ENCODE measurements at regions not wholly inside any gene's neighbourhood (a gene's known extent, or its start where the extent isn't known, plus 50 kb on each side); places are given as distances from the start of the nearest gene placed in this dataset.

- no peak for DNase-seq
These were observed 155.7 kb upstream of the SOX1 start for GRCh38 chr13:111911121-111911720.

DNA sequence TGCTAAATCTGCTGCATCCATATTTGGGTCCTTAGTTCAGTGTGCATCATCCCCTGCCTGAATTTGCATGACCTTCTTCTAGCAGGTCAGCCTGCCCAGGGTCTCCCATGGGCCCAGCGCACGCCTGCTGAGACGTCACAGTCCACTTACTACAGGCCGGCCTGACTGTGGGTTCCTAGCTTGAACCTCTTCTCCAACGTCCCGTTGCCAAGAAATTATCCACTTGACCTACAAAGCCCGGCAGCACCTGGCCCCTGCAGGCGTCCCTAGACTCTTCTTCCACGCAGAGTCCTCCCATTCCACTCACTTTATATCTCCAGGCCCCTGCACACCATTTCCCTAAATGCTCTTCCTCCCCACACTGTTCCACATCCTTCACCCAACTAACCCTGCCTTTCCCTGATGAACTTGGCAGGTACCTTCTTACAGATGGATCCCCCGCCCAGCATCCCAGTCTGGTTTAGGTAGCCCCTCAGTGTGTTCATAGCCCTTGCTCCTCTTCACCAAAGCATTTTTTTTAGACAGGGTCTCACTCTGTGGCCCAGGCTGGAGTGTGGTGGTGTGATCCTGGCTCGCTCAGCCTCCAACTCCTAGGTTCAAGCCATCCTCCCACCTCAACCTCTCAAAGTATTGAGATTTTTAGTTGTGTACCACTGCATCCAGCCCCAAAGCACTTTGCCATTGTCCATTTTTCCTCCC is 155.0 kb upstream of the SOX1 start:
- no peak for DNase-seq

- DNase-seq: no peak
These were observed 154.5 kb upstream of the SOX1 start for GRCh38 chr13:111912453-111912866.

DNA sequence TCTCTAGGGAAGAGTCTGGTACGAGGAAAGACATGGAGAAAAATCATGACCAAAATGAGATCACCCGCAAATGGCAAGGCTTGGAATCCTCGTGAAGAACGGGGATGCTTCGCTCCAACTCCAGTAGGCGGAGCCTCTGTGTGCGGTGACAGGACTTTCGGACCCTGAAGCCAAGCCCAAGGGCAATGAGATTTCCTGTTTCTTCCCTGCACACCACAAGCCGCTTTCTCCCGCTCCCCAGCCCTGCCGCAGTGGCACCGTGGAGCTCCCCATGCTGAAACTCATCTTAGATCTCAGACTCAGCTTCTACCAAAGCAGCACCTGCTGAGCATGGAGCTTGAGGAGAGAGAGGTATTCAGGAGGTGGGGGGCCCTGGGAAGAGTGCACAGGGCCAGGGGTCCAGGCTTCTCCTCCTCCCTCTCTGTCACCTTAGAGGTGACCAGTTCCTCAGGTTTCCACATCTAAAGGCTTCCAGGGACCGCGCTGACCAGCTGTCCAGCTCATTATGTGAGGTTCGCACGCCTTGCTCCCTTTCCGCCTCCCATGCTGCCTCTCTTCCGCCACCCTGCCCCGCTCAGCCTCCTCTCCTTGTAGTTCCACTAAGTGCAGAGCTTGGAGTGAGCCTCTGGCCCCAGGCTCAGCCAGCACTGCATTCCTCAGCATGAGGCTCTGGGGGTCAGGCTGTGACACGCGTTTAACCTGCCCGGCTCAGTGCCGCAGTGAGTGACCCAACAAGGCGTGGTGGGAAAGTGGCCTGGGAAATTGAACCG is 153.8 kb upstream of the SOX1 start:
- DNase-seq: no peak

DNA sequence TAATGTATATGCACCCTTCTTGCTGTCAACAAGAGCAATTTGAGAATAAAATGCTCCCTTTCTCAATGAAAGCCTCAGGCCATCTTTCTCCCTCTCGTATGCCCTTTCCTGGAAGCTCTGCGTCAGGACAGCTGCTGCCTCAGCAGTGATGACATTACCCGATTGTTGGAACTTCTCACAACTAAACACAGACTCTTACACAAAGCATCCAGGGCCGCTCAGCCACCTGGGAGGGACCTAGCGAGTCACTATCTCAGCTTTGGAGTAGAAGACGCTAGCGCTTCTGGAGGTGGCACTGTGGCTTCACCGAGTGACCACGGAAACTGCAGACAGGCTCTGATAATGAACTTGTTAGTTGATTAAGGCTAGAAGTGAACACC is 153.2 kb upstream of the SOX1 start:
- DNase-seq: no peak

DNA sequence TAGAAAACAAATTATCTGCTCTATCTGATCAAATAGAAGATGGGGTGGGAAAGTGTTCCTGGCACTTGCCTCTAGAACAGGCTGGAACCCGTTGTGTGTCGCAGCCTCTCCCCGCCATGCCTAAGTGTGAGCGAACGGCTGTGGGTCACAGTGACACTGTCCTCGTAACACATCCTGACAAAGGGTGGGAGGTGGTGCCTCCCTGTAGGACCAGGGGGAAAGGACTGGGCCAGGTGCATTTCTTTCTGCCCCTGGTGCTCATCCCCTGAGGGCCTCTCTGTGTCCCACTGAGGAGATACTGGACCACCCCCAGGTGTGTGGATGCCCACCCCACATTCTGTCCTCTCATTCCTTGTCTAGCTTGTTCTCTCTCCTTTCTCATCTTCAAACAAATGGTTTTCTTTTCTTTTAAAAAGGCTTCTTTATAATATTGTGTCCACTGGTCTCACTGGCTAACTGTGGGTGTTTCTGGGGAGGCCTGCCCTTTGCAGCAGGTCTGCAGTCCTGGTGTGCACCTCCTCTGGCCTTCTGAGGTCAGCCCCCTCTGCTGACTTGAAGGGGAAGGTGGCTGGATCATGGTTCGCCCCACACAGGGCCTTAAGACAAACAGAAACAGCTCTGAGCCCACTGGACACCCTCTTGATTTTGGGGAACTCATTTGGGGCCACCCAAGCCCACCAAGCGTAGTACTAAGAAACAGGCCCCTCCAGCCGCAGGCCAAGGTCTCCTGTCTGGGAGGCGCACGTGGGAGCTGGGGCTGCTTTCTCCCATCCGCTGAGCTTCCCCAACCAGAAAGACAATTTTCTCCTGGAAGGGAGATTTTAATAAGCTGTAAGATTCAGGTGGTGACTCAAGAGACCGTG is 152.5 kb upstream of the SOX1 start:
- DNase-seq: no peak

- DNase-seq: no peak
These were observed 151.8 kb upstream of the SOX1 start for GRCh38 chr13:111915104-111915551.

DNA sequence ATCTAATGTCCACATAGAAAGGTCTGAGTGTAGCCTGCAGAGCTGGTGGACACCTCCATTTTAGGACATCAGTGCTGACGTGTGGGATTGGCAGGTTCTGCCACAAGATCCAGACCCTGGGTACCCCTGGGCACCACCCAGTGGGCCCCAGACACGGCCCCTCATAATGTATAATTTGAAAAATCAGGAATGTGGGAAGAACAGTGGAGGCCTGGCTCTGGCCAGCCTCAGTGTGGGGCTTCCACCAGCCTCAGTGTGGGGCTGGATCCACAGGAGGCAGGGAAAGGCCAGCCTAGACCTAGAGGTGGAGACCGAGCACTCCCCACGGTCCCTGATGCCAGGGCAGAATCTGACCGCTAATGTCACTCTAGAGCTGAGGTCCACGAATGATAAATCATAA is 150.7 kb upstream of the SOX1 start:
- DNase-seq: no peak

GRCh38 chr13:111917086-111917485 is 149.9 kb upstream of the SOX1 start:
- no peak for DNase-seq

DNA sequence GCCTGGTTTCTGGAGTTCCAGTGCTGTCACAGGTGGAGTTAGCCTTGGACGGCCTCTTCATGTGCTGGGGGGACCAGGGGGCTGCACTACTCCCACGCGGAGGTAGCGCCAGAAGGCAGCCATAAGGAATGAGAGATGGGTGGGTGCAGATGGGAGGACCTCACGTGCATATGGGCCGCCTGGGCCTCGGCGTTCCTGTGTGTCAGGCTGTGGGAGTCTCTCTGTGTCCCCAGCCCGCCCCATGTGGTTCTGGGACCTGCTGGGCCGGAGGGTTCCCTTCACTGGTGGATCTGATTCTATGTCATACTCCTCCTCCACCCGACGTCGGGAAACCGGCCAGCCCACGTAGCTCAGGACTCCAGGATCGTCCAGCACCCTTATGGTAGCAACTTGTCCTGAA is 149.0 kb upstream of the SOX1 start:
- no peak for DNase-seq

DNA sequence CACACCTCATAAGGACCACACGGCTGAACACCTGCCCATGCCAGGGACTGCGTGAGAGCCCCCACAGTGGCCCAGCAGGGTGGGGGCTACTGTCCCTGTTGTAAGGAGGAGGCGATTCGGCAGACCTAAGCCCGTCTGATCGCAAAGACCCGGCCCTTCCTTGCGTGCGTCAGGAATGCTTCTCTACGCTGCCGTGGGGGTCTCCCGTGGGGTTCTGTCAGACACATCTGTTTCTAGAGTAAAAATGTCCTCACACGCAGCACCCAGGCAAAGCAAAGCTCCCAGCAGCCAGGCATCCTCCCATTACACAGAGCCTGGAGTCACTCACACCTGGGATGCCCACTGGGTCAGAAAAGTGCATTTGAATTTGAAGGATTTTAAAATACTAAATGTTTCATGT is 147.7 kb upstream of the SOX1 start:
- no peak for DNase-seq

- no peak for DNase-seq
These were observed 147.1 kb upstream of the SOX1 start for GRCh38 chr13:111919849-111920248.

- DNase-seq: no peak
These were observed 146.5 kb upstream of the SOX1 start for GRCh38 chr13:111920306-111920931.

DNA sequence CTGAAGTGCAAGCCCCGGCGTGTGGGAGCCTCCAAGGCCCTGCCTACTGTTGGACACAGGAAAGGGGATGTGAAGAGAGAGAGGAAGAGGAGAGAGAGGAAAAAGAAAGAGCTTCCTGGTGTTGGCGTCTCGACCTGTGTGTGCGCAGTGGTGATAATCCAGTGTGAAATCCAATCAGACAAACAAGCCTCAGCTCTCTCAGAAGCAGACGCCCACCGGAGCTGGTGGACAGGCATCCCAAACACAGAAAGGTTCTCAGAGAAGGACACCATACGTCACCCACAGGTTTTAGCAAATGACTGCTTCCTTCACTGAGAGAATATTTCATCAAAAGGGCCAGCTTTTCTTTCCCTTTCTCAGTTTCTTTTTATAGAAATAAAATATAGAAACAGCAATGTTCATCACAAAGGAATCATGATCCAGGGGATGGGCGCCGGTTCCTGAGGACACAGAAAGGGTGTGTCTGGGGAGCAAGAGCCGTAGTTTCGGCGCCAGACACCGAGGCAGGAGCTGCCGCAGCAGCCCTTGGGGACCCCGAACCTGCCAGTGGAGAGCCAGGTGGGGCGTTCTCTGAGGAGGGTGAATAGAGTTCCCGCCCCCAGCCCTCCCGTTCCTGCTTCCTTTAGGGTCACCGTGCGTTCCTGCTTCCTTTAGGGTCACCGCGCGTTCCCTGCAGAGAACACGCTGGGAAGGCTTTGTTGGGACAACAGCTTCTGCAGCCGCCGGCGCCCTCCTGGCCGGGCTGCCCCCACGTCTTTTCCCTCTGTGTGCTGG is 145.8 kb upstream of the SOX1 start:
- no peak for DNase-seq

DNA sequence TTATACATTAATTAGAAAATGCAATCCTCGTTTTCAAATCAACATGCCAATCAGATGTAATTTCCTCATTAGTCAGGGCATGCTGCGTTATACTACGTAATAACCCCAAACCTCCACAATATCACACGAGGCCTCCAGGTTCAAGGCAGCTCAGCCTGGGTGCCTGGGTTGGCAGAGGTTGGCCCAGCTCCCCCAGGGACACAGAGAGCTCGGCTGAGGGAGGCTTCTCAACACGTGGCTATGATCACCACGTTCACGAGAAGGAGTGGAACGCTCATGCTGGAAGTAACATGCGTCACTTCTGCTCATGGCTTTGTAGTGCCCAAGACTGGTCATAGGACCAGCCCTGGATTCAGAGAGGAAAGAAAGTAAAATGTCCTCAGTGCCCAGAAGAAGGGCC is 144.9 kb upstream of the SOX1 start:
- DNase-seq: no peak

GRCh38 chr13:111923439-111923838 is 143.5 kb upstream of the SOX1 start:
- DNase-seq: no peak

GRCh38 chr13:111923991-111924677 is 142.8 kb upstream of the SOX1 start:
- DNase-seq: no peak

- DNase-seq: no peak
These were observed 142.3 kb upstream of the SOX1 start for GRCh38 chr13:111924678-111925075.

- no peak for DNase-seq
These were observed 141.6 kb upstream of the SOX1 start for GRCh38 chr13:111925146-111925875.

DNA sequence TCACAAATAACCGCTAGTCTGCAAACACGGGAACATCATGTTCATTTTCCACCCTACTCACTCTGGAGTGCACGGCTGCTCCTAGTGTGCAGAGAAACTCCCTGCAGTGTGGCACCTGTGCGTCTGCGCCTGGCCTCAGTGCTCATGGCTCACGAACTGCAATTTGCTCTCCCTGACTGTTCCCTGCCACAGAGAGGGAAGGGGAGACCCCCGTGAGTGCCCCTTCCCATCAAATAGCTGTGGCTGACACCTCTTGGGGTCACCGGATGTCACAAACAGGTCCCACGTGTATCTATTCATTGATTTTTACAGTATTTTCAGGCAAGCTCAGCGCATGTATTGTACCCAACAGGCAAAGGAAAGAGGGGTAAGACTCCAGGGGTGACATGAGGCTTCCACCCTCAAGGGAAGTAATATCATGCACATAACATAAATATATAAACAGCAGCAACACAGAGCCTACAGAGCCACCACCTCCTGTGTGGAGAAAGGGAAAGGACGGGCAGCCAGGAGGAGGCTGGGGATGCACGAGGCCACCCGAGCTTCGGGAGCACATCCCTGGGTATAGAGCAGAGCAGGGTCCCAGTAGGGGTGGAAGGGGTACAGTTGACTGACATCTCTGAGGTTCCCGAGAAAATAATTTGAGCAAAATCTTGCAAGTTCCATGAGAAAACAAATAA is 140.3 kb upstream of the SOX1 start:
- DNase-seq: no peak
